IPS-18a (cell line): ENCODE measurements at regions not wholly inside any gene's neighbourhood (a gene's known extent, or its start where the extent isn't known, plus 50 kb on each side); places are given as distances from the start of the nearest gene placed in this dataset.

ENCODE experiments used
- H3K27ac ChIP-seq: one replicate; pipeline ENCODE4 v1.5.1; 2013; ENCODE audit warnings: low read length
- H3K27me3 ChIP-seq: one replicate; pipeline ENCODE4 v1.6.1; 2013; ENCODE audit warnings: mild to moderate bottlenecking, low read length; ENCODE audit not compliant: control insufficient read depth, insufficient read depth
- H3K36me3 ChIP-seq: one replicate; pipeline ENCODE4 v1.6.1; 2013; ENCODE audit warnings: low read depth, low read length; ENCODE audit not compliant: control insufficient read depth
- H3K4me1 ChIP-seq: one replicate; pipeline ENCODE4 v1.6.1; 2013; ENCODE audit warnings: low read depth, low read length; ENCODE audit not compliant: control insufficient read depth
- H3K4me3 ChIP-seq: one replicate; pipeline ENCODE4 v1.5.1; 2013; ENCODE audit warnings: low read length
- H3K9ac ChIP-seq: one replicate; pipeline ENCODE4 v1.6.1; 2013; ENCODE audit warnings: mild to moderate bottlenecking, low read length, moderate library complexity
- H3K9me3 ChIP-seq: one replicate; pipeline ENCODE4 v1.6.1; 2013; ENCODE audit warnings: low read depth, low read length; ENCODE audit not compliant: control insufficient read depth

DNA sequence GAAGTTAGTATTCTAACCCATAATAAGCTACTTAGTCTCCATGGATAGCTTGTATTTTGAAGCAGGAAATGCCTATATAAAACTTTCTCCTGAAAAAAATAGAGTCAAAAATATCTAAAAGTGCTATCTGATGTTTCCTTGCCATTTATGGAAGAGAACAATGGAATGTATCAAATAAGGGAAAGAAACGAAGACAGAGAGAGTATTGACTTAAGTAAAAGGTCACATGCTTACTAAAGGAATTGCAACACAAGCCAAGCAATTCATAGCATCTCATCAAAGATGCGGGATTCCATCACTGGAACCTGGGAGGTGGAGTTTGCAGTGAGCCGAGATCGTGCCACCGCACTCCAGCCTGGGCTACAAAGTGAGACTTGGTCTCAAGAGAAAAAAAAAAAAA is 112.9 kb upstream of the DTNBP1 start:
- no peak overlapping the region for H3K9ac ChIP-seq
- H3K27me3 ChIP-seq, result no peaks in the 10 kb centered on the region
- no peaks in the 10 kb centered on the region for H3K36me3 ChIP-seq
- no peaks in the 10 kb centered on the region for H3K9me3 ChIP-seq
- no peak overlapping the region for H3K4me3 ChIP-seq
- H3K27ac ChIP-seq, result no peak overlapping the region
- H3K4me1 ChIP-seq, result peaks cover 2% of the 10 kb centered on the region

DNA sequence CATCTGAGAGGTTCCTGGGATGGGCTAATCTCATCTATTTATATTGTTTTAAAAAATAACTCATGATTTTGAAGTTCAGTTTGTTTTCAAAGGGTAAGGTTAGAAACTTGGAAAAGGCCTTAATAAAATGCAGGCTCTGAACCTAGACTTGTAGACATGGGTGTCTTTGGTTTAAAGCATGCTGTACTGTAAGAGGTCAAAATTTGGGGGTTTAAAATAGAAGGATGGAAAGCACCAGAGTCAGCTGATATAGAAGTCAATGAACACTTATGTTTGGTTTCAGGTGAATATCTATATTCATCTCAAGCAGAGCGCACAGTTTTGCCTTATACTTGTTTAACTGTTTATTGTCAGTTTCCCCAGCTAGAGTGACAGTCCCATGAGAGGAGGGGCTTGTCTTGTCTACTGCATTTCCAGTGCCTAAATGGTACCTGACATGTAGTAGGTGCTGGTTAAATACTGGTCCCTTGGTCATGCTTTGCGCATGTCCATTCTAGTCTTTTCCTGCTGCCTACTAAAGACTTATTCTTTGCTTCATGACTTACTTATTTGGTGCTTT is 112.3 kb upstream of the DTNBP1 start:
- H3K4me1 ChIP-seq, result peaks cover 2% of the 10 kb centered on the region
- no peaks in the 10 kb centered on the region for H3K9me3 ChIP-seq
- H3K4me3 ChIP-seq, result no peak overlapping the region
- no peak overlapping the region for H3K9ac ChIP-seq
- H3K27ac ChIP-seq, result no peak overlapping the region
- H3K36me3 ChIP-seq, result no peaks in the 10 kb centered on the region
- H3K27me3 ChIP-seq, result no peaks in the 10 kb centered on the region

DNA sequence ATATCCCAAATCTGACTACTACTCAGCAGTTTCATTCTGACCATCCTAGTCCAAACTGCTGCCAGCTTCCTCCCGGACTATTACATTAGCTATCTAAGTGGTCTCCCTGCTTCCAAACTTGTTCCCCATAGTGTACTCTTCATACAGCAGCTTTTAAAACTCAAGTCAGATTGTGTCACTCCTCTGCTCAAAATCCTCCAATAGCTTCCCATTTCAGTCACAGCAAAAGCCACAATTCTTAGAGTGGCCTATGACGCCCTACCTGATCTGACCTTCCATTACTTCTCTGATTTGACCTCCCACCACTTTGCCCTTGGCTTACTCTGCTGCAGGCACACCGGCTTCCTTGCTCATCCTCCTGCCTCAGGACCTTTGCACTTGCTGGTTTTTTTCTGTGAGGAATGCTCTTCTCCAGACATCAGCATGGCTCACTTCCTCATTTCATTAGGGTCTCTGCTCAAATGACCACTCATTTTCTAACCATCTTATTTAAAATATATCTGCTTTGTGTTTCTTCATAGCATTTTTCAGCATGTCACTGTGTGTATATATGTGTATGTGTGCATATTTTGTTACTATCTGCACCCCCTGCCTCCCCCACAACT is 111.1 kb upstream of the DTNBP1 start:
- Histone ChIP-seq H3K4me1 (peaks cover 2% of the 10 kb centered on the region), H3K9ac (no peak overlapping the region), H3K36me3 (no peaks in the 10 kb centered on the region), H3K27me3 (no peaks in the 10 kb centered on the region), H3K9me3 (no peaks in the 10 kb centered on the region), H3K4me3 (no peak overlapping the region), H3K27ac (no peak overlapping the region)

DNA sequence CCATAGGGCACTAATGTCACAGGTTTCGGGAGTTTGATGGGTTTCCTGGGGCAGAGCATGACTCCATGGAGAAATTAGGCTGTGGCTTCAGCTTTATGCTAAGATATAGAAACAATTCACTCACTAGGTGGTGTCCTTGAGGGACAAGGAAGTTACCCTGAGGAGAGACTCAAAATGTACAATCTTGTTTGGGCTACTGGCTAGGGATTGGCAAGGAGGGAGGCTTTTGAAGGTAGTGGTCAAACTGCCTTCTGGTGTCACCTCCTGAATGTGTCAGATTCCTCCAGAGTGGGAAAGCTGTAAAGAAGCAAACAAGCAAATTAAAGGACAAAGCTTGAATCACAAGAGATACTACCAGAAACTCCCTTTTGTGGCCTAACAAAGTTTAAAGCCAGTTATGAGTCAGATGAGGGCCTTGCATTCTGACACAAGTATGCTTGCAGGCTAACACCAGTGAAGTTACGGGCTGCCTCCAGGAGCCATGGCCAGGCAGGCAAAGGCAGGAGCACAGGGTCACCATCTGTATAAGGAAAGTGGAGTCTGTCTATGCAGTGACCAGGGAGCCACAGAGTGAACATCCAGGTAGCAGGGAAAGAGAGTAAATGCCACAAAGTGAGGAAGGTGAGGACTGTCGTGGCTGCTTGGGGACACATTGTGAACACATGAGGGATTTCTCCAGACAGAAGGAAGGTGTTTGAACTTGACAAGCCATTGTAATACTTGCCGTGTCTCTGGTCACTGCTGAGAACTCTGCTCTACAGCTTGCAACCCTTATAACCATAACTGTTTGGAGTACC is 107.7 kb upstream of the DTNBP1 start:
- Histone ChIP-seq H3K27ac (no peak overlapping the region), H3K9ac (no peak overlapping the region), H3K27me3 (no peaks in the 10 kb centered on the region)

DNA sequence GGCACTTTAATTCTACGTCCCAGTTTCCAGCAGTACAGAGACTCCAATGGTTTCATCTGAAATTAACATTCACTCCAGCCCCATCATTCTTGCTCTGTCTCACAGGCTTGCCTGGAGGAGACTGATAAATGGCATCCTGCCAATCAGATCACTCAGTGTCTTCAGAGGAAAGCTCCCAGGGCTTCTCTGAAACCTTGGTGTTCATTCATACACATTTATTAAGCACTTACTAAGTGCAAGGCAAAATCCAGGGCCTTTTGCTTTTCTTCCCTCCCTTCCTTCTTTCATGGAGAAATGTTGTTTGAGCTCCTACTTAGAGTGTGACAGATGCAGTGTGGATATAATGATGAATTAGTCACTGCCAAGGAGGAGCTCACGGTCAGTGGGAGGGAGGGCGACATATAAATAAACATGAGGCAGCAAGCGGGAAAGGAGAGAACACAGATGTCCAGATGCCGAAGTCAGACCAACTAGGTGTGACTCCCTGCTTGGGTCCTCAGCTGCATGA is 106.7 kb upstream of the DTNBP1 start:
- Histone ChIP-seq H3K36me3 (no peaks in the 10 kb centered on the region), H3K27ac (no peak overlapping the region), H3K9me3 (no peaks in the 10 kb centered on the region), H3K4me3 (no peak overlapping the region), H3K27me3 (no peaks in the 10 kb centered on the region), H3K4me1 (no peaks in the 10 kb centered on the region), H3K9ac (no peak overlapping the region)

More for the DNA sequence above, 107.7 kb upstream of the DTNBP1 start:
- Histone ChIP-seq H3K4me3 (no peak overlapping the region), H3K9me3 (no peaks in the 10 kb centered on the region), H3K36me3 (no peaks in the 10 kb centered on the region), H3K4me1 (no peaks in the 10 kb centered on the region)

DNA sequence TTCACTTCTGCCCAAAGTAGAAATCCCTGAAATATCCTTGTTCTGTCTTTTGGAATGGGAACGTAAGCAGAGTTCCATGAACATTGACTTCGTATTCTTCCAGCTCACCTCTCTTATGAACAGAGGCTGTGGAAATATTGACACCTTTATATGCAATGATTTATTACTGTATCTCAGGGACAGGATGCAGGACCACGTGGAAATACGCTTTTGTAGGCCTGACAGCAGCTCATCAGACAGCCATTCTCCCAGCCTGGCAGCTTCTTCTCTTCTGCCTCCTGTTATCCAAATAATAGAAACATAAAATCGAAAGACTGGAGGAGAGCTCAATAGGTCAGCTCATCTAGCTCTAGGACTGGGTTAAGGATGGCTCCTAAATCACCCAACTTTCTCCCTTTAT is 106.2 kb upstream of the DTNBP1 start:
- Histone ChIP-seq H3K4me1 (no peaks in the 10 kb centered on the region), H3K9me3 (no peaks in the 10 kb centered on the region), H3K4me3 (no peak overlapping the region), H3K27me3 (no peaks in the 10 kb centered on the region), H3K36me3 (no peaks in the 10 kb centered on the region), H3K27ac (no peak overlapping the region), H3K9ac (no peak overlapping the region)

DNA sequence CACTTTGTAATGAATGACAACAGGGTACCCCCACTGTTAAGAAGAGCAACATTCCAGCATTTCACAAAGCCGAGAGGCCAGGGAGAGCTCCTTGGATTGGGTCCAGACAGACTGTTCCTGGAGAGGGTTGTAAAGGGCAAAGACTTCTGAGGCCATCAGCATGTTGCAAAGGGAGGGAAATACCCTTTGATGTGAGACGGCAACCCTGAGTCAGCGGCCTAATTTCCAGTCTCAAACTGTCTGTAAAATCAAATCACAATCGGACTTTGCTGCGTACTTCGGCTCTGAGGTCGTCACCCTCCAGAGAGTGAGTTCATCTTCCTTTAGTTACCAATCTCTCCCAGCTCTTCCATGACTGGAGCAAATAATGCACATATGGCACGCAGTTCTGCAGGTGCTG is 101.0 kb upstream of the DTNBP1 start:
- Histone ChIP-seq H3K27ac (no peak overlapping the region), H3K27me3 (no peaks in the 10 kb centered on the region), H3K4me3 (no peak overlapping the region), H3K4me1 (no peaks in the 10 kb centered on the region), H3K9ac (no peak overlapping the region), H3K36me3 (no peaks in the 10 kb centered on the region), H3K9me3 (no peaks in the 10 kb centered on the region)

DNA sequence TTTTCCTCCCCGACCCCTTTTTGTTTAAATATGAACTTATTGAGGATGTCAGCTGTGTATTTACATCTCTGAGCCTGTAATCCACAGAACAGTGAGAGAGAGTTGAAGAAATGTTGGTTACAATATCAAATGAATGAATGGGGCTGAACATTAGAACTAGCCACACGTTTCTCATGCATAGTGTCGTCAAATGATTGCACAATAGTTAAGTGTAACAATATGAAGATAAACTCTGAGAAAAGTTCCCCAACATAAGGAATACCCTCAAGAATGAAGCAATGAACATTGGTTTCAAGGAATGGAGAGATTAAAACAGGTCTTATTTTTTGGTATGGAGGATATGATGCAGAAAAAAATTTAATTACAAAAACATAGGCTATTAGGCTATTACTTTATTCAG is 100.5 kb upstream of the DTNBP1 start:
- Histone ChIP-seq H3K9me3 (no peaks in the 10 kb centered on the region), H3K27ac (no peak overlapping the region), H3K4me3 (no peak overlapping the region), H3K4me1 (no peaks in the 10 kb centered on the region), H3K9ac (no peak overlapping the region), H3K27me3 (no peaks in the 10 kb centered on the region), H3K36me3 (no peaks in the 10 kb centered on the region)

DNA sequence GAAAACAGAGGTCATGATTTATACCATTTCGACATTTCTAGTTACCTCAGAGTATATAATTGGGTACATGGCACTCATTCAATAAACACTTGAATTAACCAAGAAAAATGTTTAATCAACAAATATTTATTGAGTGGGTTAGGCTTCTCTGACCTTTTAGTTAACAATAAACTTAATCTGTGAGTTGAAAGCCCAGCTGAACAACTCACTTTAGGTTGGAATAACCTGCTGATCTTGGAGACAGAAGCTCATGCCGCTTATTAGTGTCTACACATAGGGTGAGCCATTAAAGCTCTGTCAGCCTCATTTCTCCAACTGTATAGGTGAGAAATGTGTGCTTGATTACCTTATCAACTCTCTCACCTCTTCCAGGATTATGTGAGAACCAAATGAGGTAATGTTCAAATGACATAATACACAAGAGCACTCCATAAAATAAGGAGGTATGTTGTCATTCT is 98.2 kb upstream of the DTNBP1 start:
- no peaks in the 10 kb centered on the region for H3K4me1 ChIP-seq
- H3K9ac ChIP-seq, result no peak overlapping the region
- no peak overlapping the region for H3K27ac ChIP-seq
- H3K27me3 ChIP-seq, result no peaks in the 10 kb centered on the region
- H3K9me3 ChIP-seq, result no peaks in the 10 kb centered on the region
- no peaks in the 10 kb centered on the region for H3K36me3 ChIP-seq
- no peak overlapping the region for H3K4me3 ChIP-seq

DNA sequence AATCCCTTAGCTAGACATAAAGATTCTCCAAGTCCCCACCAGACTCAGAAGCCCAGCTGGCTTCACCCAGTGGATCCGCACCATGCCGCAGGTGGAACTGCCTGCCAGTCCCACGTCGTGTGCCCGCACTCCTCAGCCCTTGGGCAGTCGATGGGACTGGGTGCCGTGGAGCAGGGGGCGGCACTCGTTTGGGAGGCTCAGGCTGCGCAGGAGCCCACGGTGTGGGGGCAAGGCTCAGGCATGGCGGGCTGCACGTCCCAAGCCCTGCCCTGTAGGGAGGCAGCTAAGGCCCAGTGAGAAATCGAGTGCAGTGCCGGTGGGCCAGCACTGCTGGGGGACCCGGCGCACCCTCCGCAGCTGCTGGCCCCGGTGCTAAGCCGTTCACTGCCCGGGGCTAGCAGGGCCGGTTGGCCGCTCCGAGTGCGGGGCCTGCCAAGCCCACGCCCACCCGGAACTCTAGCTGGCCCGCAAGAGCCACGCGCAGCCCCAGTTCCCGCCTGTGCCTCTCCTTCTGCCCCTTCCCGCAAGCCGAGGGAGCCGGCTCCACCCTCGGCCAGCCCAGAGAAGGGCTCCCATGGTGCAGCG is 95.9 kb upstream of the DTNBP1 start:
- H3K9ac ChIP-seq, result no peak overlapping the region
- H3K4me3 ChIP-seq, result no peak overlapping the region
- no peaks in the 10 kb centered on the region for H3K4me1 ChIP-seq
- H3K27me3 ChIP-seq, result no peaks in the 10 kb centered on the region
- H3K27ac ChIP-seq, result no peak overlapping the region
- H3K9me3 ChIP-seq, result no peaks in the 10 kb centered on the region
- H3K36me3 ChIP-seq, result no peaks in the 10 kb centered on the region

DNA sequence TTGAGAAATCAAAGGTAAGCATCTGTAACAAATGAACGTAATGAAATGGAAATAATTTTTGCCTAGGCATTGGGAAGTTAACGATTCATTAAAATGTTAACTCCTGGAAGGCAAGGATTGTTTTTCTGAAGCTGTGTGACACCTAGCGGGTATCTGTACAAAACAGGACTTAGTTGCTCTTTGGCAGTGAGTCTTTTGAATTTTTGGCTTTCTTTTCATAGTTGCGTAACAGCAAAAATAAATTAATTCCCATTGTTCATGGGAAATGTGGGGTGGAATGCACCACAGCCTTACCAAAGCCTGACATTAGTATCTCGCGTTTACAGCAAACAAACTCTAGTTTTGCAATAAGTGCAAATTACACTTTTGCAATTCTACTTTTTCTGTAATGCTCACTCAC is 92.7 kb upstream of the DTNBP1 start:
- H3K4me1 ChIP-seq, result no peaks in the 10 kb centered on the region
- no peak overlapping the region for H3K4me3 ChIP-seq
- H3K9ac ChIP-seq, result no peak overlapping the region
- H3K27ac ChIP-seq, result no peak overlapping the region
- no peaks in the 10 kb centered on the region for H3K9me3 ChIP-seq
- no peaks in the 10 kb centered on the region for H3K27me3 ChIP-seq
- no peaks in the 10 kb centered on the region for H3K36me3 ChIP-seq
